ENCODE measurements at regions not wholly inside any gene's neighbourhood (a gene's known extent, or its start where the extent isn't known, plus 50 kb on each side); places are given as distances from the start of the nearest gene placed in this dataset.
"Not testable (repeated sequence)": the region's sequence is repeated elsewhere in the genome, so short reads cannot be mapped to it uniquely, and the experiment has no call there.

GRCh38 chr13:74266309-74266708, 132.1 kb upstream of the KLF12 start:
- no peak for TF ChIP-seq ZNF274 (IDR thresholded peaks at IDR 0.05; ENCODE audit: low read depth, low read length)
- no peak overlapping the region for H3K4me3 ChIP-seq (ENCODE audit: low read length)

GRCh38 chr13:74264333-74264732, 130.1 kb upstream of the KLF12 start:
- TF ChIP-seq ZNF274 (IDR thresholded peaks at IDR 0.05; ENCODE audit: low read depth, low read length), result no peak

DNA sequence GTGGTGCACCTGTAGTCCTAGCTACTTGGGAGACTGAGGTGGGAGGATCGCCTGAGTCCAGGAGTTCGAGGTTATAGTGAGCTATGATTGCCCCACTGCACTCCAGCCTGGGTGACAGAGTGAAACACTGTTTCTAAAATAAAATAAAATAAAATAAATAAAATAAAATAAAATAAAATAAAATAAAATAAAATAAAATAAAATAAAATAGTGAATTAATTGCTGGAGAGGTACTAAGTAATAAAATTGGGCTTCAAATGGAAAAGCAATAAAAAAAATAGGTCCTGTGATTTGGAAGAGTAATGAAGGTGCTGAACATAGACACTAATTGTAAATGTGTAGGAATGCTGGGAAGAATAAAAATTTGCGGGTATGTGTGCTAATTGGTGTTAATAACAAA, 126.2 kb upstream of the KLF12 start:
- not testable (repeated sequence) for H3K4me3 ChIP-seq (ENCODE audit: low read length)

More at GRCh38 chr13:74264333-74264732, 130.1 kb upstream of the KLF12 start:
- H3K4me3 ChIP-seq (ENCODE audit: low read length), result no peak overlapping the region

DNA sequence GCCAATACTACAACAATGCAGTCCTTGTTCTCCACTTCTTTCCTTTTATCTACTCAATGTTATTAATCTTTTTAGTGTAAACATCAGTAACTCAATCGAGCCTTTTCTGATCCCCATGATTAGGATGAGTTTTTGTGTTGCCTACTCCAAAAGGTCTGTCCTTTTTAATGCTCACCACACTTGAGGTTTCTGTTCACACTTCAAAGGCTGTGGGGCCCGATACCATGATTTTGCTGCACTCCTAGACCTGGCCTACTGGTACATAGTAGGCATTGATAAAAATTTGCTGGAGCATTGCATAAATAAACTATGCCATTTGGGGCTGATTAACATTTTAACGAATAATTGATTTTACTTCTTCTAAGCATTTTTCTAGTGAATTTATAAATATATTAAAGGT, 125.4 kb upstream of the KLF12 start:
- TF ChIP-seq ZNF274 (IDR thresholded peaks at IDR 0.05; ENCODE audit: low read depth, low read length), result no peak
- no peak overlapping the region for H3K4me3 ChIP-seq (ENCODE audit: low read length)

GRCh38 chr13:74258961-74259360, 124.8 kb upstream of the KLF12 start:
- TF ChIP-seq ZNF274 (IDR thresholded peaks at IDR 0.05; ENCODE audit: low read depth, low read length), result no peak

DNA sequence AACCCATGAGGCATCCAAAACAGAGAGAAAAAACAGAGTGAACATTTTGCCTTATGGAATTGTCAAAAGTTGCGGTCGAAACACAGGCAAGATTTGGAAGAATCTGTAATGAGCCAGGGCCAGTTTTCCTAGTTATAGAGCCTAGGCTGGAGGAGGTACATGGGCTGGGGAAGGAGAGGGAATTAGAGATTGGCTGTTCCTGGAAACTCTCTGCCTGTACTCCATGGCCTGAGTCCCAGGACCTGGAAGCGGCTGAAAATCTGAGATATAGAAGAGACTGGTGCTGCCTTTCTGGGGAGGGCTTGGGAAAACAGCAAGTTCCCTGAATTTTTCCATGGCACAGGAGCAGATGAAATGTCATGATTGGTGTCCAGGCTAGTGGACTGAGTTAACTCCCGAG, 122.8 kb upstream of the KLF12 start:
- H3K4me3 ChIP-seq (ENCODE audit: low read length), result no peak overlapping the region
- TF ChIP-seq ZNF274 (IDR thresholded peaks at IDR 0.05; ENCODE audit: low read depth, low read length), result no peak

More at GRCh38 chr13:74258961-74259360, 124.8 kb upstream of the KLF12 start:
- H3K4me3 ChIP-seq (ENCODE audit: low read length), result no peak overlapping the region

GRCh38 chr13:74253161-74253560, 119.0 kb upstream of the KLF12 start:
- H3K4me3 ChIP-seq (ENCODE audit: low read length), result no peak overlapping the region
- no peak for TF ChIP-seq ZNF274 (IDR thresholded peaks at IDR 0.05; ENCODE audit: low read depth, low read length)

- no peak overlapping the region for H3K4me3 ChIP-seq (ENCODE audit: low read length)
- TF ChIP-seq ZNF274 (IDR thresholded peaks at IDR 0.05; ENCODE audit: low read depth, low read length), result no peak
Observed at GRCh38 chr13:74251778-74252519, 117.7 kb upstream of the KLF12 start.

DNA sequence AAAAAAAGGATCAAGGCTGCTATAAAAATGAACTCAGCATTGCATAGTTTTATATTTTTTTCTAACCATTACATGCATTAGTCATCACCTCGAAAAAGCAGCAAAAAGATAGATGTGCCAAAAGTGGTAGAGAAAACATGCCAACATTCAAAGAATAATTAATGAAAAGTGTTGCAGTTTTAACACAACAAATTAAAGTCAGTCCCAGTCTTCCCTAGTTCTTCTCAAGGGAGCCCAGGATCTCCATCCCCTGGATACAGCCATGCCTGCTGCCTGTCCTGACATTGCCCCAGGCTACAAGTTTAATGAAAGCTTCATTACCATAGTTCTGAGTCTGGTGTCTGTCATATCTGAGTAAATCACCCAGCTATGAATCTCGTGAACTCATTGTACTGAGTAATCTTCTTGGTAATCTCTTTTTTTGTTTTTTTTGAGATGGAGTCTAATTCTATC, 116.6 kb upstream of the KLF12 start:
- TF ChIP-seq ZNF274 (IDR thresholded peaks at IDR 0.05; ENCODE audit: low read depth, low read length), result no peak
- no peak overlapping the region for H3K4me3 ChIP-seq (ENCODE audit: low read length)

- no peak overlapping the region for H3K4me3 ChIP-seq (ENCODE audit: low read length)
- no peak for TF ChIP-seq ZNF274 (IDR thresholded peaks at IDR 0.05; ENCODE audit: low read depth, low read length)
Observed at GRCh38 chr13:74248477-74248876, 114.3 kb upstream of the KLF12 start.

DNA sequence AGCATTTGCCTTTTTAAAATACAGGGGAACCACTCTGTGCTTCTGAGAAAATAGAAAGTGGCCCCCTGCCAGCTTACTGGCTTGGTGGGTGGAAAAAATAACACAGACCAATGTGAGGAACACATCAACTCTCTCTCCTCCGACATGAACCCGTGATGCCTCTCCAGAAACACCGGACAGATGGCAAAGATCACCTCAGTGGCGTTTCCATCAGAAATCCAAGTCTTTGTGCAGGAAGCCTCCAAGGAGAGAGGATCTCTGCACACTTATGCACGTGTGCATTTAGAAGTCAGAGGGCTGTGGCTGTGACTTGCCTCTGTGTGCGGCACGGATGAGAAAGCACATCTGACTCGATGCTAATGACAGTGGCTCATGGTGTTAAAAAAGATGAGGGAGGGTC, 112.3 kb upstream of the KLF12 start:
- H3K4me3 ChIP-seq (ENCODE audit: low read length), result no peak overlapping the region
- no peak for TF ChIP-seq ZNF274 (IDR thresholded peaks at IDR 0.05; ENCODE audit: low read depth, low read length)

- no peak for TF ChIP-seq ZNF274 (IDR thresholded peaks at IDR 0.05; ENCODE audit: low read depth, low read length)
- no peak overlapping the region for H3K4me3 ChIP-seq (ENCODE audit: low read length)
Observed at GRCh38 chr13:74243637-74244526, 109.7 kb upstream of the KLF12 start.

GRCh38 chr13:74241343-74241742, 107.1 kb upstream of the KLF12 start:
- not testable (repeated sequence) for H3K4me3 ChIP-seq (ENCODE audit: low read length)

DNA sequence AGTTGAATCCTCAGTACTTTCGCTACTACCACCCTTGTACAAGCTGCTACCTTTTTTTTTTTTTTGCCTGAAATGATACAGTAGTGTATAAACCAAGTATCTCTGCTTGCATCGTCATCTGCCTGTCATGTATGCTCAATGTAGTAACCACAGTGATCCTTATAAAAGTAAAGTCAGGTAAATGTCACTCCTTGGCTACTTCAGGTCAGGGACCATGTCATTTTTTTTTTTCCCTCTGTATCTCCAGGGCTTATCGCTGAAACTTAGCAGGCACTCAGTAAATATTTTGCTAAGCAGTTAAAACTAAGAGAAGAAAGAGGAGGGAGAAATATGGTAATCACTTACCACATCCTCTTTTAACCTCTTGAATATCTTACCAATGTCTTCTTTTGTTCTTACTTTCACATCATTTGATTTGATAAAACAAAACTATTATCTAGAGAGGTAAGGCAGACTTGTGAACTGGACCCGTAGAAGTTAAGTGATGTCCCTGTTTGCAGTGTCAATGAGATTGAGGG, 96.8 kb upstream of the KLF12 start:
- H3K4me3 ChIP-seq (ENCODE audit: low read length), result no peak overlapping the region
- TF ChIP-seq ZNF274 (IDR thresholded peaks at IDR 0.05; ENCODE audit: low read depth, low read length), result no peak

GRCh38 chr13:74229242-74229641, 95.0 kb upstream of the KLF12 start:
- TF ChIP-seq ZNF274 (IDR thresholded peaks at IDR 0.05; ENCODE audit: low read depth, low read length), result no peak
- H3K4me3 ChIP-seq (ENCODE audit: low read length), result no peak overlapping the region
